Nephron (organoid): ENCODE measurements at regions not wholly inside any gene's neighbourhood (a gene's known extent, or its start where the extent isn't known, plus 50 kb on each side); places are given as distances from the start of the nearest gene placed in this dataset.

ENCODE experiments used
- H3K27ac Mint-ChIP-seq, 3 experiments: 2 replicates each; pipeline ENCODE4 v1.8.0; 2020; ENCODE audit warnings: mixed read lengths in 3 of 3, mild to moderate bottlenecking in 2 of 3, moderate library complexity in 1 of 3
- H3K27me3 Mint-ChIP-seq: 2 replicates; pipeline ENCODE4 v1.8.0; 2021; ENCODE audit warnings: low read depth, mild to moderate bottlenecking, moderate library complexity, mixed read lengths
- H3K36me3 Mint-ChIP-seq: 2 replicates; pipeline ENCODE4 v1.8.0; 2020; ENCODE audit warnings: low read depth, mixed read lengths
- H3K4me1 Mint-ChIP-seq: 2 replicates; pipeline ENCODE4 v1.8.0; 2020; ENCODE audit warnings: mixed read lengths
- H3K4me3 Mint-ChIP-seq, 3 experiments: 2 replicates each; pipeline ENCODE4 v1.8.0; 2020; ENCODE audit warnings: mild to moderate bottlenecking in 3 of 3, mixed read lengths in 3 of 3, moderate library complexity in 2 of 3
- H3K9me3 Mint-ChIP-seq: 2 replicates; pipeline ENCODE4 v1.8.0; 2020; ENCODE audit warnings: mixed read lengths
- TF ChIP-seq, protein P1 (sequence below), 3 experiments: fragments of 200-600 bp; sonication (generic); IDR thresholded peaks; one replicate each; pipeline ENCODE4 v1.5.0; 2021; ENCODE audit warnings: antibody characterized with exemption in 3 of 3; ENCODE audit not compliant: unreplicated experiment in 3 of 3

DNA sequence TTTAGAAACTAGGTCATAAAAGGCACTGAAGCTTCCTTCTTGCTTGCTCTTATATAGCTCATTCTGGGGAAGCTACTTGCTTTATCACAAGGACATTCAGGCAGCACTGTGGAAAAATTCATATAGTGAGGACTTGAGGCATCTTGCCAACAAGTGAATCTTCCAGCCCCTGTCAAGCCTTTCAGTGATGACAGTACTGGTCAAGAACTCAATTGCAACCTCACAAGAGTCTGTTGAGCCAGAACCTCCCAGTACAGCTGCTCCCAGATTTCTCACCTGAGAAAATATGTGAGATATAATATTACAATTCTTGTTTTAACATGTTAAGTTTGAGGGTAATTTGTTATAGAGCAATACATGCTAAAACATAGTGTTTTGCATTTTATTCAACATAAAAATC is 2011.0 kb upstream of the NUDT12 start:
- no peaks in the 10 kb centered on the region for H3K4me1 Mint-ChIP-seq
- peaks cover 9% of the 10 kb centered on the region for H3K9me3 Mint-ChIP-seq
- H3K27me3 Mint-ChIP-seq = no peaks in the 10 kb centered on the region
- H3K4me3 Mint-ChIP-seq = no peak overlapping the region
- H3K27ac Mint-ChIP-seq = no peak overlapping the region
- no peaks in the 10 kb centered on the region for H3K36me3 Mint-ChIP-seq
- TF ChIP-seq, protein P1, sequence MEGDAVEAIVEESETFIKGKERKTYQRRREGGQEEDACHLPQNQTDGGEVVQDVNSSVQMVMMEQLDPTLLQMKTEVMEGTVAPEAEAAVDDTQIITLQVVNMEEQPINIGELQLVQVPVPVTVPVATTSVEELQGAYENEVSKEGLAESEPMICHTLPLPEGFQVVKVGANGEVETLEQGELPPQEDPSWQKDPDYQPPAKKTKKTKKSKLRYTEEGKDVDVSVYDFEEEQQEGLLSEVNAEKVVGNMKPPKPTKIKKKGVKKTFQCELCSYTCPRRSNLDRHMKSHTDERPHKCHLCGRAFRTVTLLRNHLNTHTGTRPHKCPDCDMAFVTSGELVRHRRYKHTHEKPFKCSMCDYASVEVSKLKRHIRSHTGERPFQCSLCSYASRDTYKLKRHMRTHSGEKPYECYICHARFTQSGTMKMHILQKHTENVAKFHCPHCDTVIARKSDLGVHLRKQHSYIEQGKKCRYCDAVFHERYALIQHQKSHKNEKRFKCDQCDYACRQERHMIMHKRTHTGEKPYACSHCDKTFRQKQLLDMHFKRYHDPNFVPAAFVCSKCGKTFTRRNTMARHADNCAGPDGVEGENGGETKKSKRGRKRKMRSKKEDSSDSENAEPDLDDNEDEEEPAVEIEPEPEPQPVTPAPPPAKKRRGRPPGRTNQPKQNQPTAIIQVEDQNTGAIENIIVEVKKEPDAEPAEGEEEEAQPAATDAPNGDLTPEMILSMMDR (IDR thresholded peaks at IDR 0.05; ENCODE audit: unreplicated experiment in 3 of 3) = no peak

DNA sequence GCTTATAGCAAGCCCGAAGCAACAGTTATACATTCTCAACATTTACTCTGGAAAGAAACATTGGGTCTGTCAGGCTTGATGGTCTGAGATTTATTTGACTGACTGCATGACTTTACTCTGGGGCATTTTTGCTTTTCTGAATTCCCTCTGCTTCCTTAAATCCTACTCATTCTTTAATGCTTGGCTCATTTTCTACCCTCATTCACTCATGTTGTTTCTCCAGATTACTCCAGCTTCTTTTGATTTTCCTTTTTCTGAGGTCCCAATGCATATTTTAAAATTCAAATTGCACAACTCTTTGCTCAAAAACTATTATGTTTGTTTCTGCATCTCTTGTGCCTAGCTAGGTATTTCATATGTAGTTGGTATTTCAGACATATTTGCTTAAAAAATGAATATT is 2002.9 kb upstream of the NUDT12 start:
- Mint-ChIP-seq H3K4me1 (no peaks in the 10 kb centered on the region), H3K9me3 (peaks cover 3% of the 10 kb centered on the region), H3K4me3 (no peak overlapping the region), H3K27ac (no peak overlapping the region), H3K36me3 (no peaks in the 10 kb centered on the region), H3K27me3 (no peaks in the 10 kb centered on the region)
- TF ChIP-seq, protein P1 (IDR thresholded peaks at IDR 0.05; ENCODE audit: unreplicated experiment in 3 of 3) = no peak

DNA sequence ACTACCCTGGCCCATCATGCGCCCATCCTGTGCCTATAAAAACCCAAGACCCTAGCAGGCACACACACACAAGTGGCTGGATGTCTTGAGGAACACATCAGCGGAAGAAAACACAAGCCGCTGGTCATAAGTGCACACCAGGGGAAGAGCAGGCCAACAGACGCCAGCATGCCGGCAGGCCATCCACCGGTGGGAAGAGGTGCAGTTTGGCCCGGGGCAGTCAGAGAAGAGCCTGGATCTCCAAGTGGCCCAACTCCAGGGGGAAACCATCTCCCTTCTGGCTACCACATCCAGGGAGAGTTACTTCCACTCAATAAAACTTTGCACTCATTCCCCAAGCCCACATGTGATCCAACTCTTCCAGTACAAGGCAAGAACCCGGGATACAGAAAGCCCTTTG is 2001.3 kb upstream of the NUDT12 start:
- H3K36me3 Mint-ChIP-seq = no peaks in the 10 kb centered on the region
- H3K9me3 Mint-ChIP-seq = peaks cover 3% of the 10 kb centered on the region
- no peaks in the 10 kb centered on the region for H3K4me1 Mint-ChIP-seq
- no peaks in the 10 kb centered on the region for H3K27me3 Mint-ChIP-seq
- H3K27ac Mint-ChIP-seq = no peak overlapping the region
- H3K4me3 Mint-ChIP-seq = no peak overlapping the region
- TF ChIP-seq, protein P1 (IDR thresholded peaks at IDR 0.05; ENCODE audit: unreplicated experiment in 3 of 3) = no peak

DNA sequence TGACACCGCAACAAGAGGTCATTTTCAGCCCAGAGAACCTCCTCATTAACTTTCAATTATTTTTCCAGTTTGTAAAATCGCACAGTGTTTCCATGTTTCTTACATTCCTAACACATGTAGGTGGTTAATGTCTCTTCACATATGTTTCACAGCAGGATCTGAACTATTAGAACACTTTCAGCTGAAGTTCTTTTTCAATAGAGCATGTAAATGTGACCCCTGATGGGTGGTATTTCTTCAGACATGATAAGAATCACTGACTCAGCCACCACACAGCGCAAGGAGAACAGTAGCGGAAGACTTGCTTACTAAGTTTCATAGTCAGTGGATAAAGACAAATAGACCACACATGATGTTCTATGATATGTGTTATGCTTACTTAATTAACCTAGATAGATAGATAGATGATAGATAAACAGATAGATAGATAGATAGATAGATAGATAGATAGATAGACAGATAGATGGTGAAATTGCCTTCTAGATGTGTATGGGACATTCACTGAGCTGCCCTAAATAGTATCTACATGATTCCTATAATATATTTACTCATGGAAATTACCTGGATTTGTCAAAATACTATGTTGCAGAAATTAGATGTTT is 1992.1 kb upstream of the NUDT12 start:
- TF ChIP-seq, protein P1 (IDR thresholded peaks at IDR 0.05; ENCODE audit: unreplicated experiment in 3 of 3) = no peak
- Mint-ChIP-seq H3K4me3 (no peak overlapping the region), H3K27ac (no peak overlapping the region), H3K9me3 (no peaks in the 10 kb centered on the region), H3K27me3 (no peaks in the 10 kb centered on the region), H3K36me3 (no peaks in the 10 kb centered on the region), H3K4me1 (no peaks in the 10 kb centered on the region)

DNA sequence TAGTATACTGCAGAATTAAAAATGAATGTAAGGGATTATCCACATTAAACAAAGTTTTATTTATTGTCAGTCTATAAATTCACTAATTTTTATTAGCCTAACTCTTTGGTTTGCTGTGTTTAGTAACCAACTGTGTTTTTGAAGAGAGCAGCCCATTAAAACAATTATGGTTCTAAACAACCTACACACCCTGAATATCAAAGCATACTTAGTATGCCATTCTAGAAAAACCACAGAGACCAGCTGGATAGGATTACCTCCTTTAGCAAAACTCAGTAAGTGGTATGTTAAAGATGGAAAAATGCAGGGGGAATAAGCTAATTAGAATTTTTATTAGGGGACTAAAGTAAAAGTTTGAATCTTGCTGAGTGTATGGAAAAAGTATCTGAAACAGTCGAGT is 1981.7 kb upstream of the NUDT12 start:
- TF ChIP-seq, protein P1 (IDR thresholded peaks at IDR 0.05; ENCODE audit: unreplicated experiment in 3 of 3) = no peak
- no peaks in the 10 kb centered on the region for H3K36me3 Mint-ChIP-seq
- H3K27me3 Mint-ChIP-seq = no peaks in the 10 kb centered on the region
- H3K4me1 Mint-ChIP-seq = no peaks in the 10 kb centered on the region
- H3K27ac Mint-ChIP-seq = no peak overlapping the region
- no peak overlapping the region for H3K4me3 Mint-ChIP-seq
- no peaks in the 10 kb centered on the region for H3K9me3 Mint-ChIP-seq

DNA sequence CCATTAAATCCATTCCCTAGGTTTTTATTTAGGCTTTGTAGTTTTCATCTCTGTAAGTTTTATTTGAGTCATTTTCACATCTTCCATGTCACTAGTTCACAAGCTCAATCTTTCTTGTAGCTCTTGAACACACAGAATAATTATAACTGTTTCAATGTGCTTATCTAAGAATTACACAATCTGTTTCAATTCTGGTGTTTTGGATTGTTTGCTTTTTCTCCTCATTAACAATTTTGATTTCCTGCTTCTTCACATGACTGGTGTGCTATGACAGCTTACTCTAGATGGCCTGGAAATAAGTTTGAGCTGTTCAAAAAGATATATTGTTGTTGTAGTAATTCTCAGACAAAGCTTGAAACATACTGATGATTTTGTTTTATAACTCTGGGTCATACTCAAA is 1974.1 kb upstream of the NUDT12 start:
- H3K27ac Mint-ChIP-seq = no peak overlapping the region
- peaks cover 4% of the 10 kb centered on the region for H3K9me3 Mint-ChIP-seq
- TF ChIP-seq, protein P1 (IDR thresholded peaks at IDR 0.05; ENCODE audit: unreplicated experiment in 3 of 3) = no peak
- no peaks in the 10 kb centered on the region for H3K27me3 Mint-ChIP-seq
- no peak overlapping the region for H3K4me3 Mint-ChIP-seq
- no peaks in the 10 kb centered on the region for H3K36me3 Mint-ChIP-seq
- no peaks in the 10 kb centered on the region for H3K4me1 Mint-ChIP-seq
